ENCODE measurements at regions not wholly inside any gene's neighbourhood (a gene's known extent, or its start where the extent isn't known, plus 50 kb on each side); places are given as distances from the start of the nearest gene placed in this dataset.

GRCh38 chr2:63769915-63770314 lies 71.8 kb upstream of the UGP2 start:
- no peaks in the 10 kb centered on the region for H4K20me1 ChIP-seq (ENCODE audit: insufficient read depth, poor library complexity, severe bottlenecking)
- no peaks in the 10 kb centered on the region for H3K27me3 ChIP-seq
- TF ChIP-seq, protein P1, sequence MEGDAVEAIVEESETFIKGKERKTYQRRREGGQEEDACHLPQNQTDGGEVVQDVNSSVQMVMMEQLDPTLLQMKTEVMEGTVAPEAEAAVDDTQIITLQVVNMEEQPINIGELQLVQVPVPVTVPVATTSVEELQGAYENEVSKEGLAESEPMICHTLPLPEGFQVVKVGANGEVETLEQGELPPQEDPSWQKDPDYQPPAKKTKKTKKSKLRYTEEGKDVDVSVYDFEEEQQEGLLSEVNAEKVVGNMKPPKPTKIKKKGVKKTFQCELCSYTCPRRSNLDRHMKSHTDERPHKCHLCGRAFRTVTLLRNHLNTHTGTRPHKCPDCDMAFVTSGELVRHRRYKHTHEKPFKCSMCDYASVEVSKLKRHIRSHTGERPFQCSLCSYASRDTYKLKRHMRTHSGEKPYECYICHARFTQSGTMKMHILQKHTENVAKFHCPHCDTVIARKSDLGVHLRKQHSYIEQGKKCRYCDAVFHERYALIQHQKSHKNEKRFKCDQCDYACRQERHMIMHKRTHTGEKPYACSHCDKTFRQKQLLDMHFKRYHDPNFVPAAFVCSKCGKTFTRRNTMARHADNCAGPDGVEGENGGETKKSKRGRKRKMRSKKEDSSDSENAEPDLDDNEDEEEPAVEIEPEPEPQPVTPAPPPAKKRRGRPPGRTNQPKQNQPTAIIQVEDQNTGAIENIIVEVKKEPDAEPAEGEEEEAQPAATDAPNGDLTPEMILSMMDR (IDR thresholded peaks at IDR 0.05; ENCODE audit: poor library complexity) = no peak
- TF ChIP-seq EZH2phosphoT487 (IDR thresholded peaks at IDR 0.05; ENCODE audit: low read depth, severe bottlenecking, unreplicated experiment) (no peak), EZH2 (IDR thresholded peaks at IDR 0.05; ENCODE audit: borderline replicate concordance) (no peak)
- no peaks in the 10 kb centered on the region for H3K36me3 ChIP-seq (replicated peaks; ENCODE audit: insufficient read depth, low read depth)
- H3K79me2 ChIP-seq = no peaks in the 10 kb centered on the region
- no peaks in the 10 kb centered on the region for H3K9me2 ChIP-seq (replicated peaks; ENCODE audit: insufficient read depth)
- no peak for DNase-seq (ENCODE audit: low spot score)
- WGBS (ENCODE audit: low lambda C conversion rate, missing lambda C conversion rate) = 88% methylated on average over 3 of the region's 3 CpGs
- H3K4me2 ChIP-seq = no peak overlapping the region
- H2AFZ ChIP-seq = no peak overlapping the region
- no peak overlapping the region for H3K4me3 ChIP-seq
- no peaks in the 10 kb centered on the region for H3K9me3 ChIP-seq (ENCODE audit: low read depth)
- no peaks in the 10 kb centered on the region for H3K4me1 ChIP-seq (ENCODE audit: insufficient read depth)
- H3K27ac ChIP-seq = no peak overlapping the region

DNA sequence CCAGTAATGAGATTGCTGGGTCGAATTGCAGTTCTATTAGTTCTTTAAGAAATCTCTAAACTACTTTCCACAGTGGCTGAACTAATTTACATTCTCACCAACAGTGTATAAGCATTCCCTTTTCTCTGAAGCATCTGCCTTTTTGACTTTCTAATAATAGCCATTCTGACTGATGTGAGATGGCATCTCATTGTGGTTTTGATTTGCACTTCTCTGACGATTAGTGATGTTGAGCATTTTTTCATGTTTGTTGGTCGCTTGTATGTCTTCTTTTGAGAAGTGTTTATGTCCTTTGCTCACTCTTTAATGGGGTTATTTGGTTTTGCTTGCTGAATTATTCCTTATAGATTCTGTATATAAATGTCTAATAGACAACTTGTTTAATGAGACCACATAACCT lies 69.6 kb upstream of the UGP2 start:
- no peaks in the 10 kb centered on the region for H4K20me1 ChIP-seq (ENCODE audit: insufficient read depth, poor library complexity, severe bottlenecking)
- H3K4me2 ChIP-seq = no peak overlapping the region
- H3K9me2 ChIP-seq (replicated peaks; ENCODE audit: insufficient read depth) = no peaks in the 10 kb centered on the region
- H3K9me3 ChIP-seq (ENCODE audit: low read depth) = no peaks in the 10 kb centered on the region
- H3K4me3 ChIP-seq = no peak overlapping the region
- H3K79me2 ChIP-seq = no peaks in the 10 kb centered on the region
- H3K27me3 ChIP-seq = no peaks in the 10 kb centered on the region
- no peak for DNase-seq (ENCODE audit: low spot score)
- no peaks in the 10 kb centered on the region for H3K36me3 ChIP-seq (replicated peaks; ENCODE audit: insufficient read depth, low read depth)
- TF ChIP-seq, protein P1 (IDR thresholded peaks at IDR 0.05; ENCODE audit: poor library complexity) = no peak
- TF ChIP-seq EZH2 (IDR thresholded peaks at IDR 0.05; ENCODE audit: borderline replicate concordance) = no peak
- 92% methylated on average over 3 of the region's 3 CpGs for WGBS (ENCODE audit: low lambda C conversion rate, missing lambda C conversion rate)
- H2AFZ ChIP-seq = no peak overlapping the region
- H3K27ac ChIP-seq = no peak overlapping the region
- H3K4me1 ChIP-seq (ENCODE audit: insufficient read depth) = no peaks in the 10 kb centered on the region

DNA sequence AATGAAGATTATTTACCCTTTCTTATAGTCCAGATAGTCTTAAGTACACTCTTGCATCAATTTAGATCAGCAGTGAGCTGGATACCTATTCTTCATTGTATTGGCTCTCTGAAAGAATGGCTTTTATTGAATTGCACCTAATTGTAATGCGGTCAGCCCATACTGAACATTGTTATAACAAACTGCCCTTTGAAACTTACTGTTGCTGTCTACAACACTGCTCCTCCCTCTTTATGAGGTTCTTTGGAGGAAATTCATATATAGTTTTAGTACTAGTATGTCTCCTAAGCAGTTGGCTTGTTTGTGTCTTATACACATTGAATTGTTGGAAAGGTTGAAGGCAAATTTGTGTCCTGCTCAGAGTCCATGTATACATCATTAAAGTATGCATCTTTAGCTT lies 66.5 kb upstream of the UGP2 start:
- H4K20me1 ChIP-seq (ENCODE audit: insufficient read depth, poor library complexity, severe bottlenecking) = no peaks in the 10 kb centered on the region
- no peaks in the 10 kb centered on the region for H3K9me2 ChIP-seq (replicated peaks; ENCODE audit: insufficient read depth)
- H3K79me2 ChIP-seq = no peaks in the 10 kb centered on the region
- DNase-seq (ENCODE audit: low spot score) = no peak
- H3K27me3 ChIP-seq = no peaks in the 10 kb centered on the region
- no peak overlapping the region for H3K4me2 ChIP-seq
- no peaks in the 10 kb centered on the region for H3K36me3 ChIP-seq (replicated peaks; ENCODE audit: insufficient read depth, low read depth)
- TF ChIP-seq EZH2phosphoT487 (IDR thresholded peaks at IDR 0.05; ENCODE audit: low read depth, severe bottlenecking, unreplicated experiment) (no peak), EZH2 (IDR thresholded peaks at IDR 0.05; ENCODE audit: borderline replicate concordance) (no peak)
- TF ChIP-seq, protein P1 (IDR thresholded peaks at IDR 0.05; ENCODE audit: poor library complexity) = no peak
- H3K27ac ChIP-seq = no peak overlapping the region
- no peak overlapping the region for H2AFZ ChIP-seq
- WGBS (ENCODE audit: low lambda C conversion rate, missing lambda C conversion rate) = 96% methylated on average over 1 of the region's 1 CpG
- H3K4me1 ChIP-seq (ENCODE audit: insufficient read depth) = no peaks in the 10 kb centered on the region
- H3K4me3 ChIP-seq = no peak overlapping the region
- H3K9me3 ChIP-seq (ENCODE audit: low read depth) = no peaks in the 10 kb centered on the region

DNA sequence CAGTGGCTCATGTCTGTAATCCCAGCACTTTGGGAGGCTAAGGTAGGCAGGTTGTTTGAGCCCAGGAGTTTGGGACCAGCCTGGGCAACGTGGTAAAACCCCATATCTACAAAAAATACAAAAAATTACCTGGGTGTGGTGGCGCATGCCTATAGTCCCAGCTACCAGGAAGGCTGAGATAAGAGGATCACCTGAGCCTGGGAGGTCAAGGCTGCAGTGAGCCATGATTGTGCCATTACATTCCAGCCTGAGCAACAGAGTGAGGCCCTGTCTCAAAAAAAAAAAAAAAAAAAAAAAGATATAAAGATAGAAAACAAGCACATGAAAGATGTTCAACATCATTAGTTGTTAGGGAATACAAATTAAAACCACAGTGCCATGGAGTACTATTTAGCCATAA lies 65.3 kb upstream of the UGP2 start:
- Histone ChIP-seq H3K4me1 (ENCODE audit: insufficient read depth) (no peaks in the 10 kb centered on the region), H4K20me1 (ENCODE audit: insufficient read depth, poor library complexity, severe bottlenecking) (no peaks in the 10 kb centered on the region), H3K4me3 (no peak overlapping the region), H3K4me2 (no peak overlapping the region), H3K27ac (no peak overlapping the region), H3K9me2 (replicated peaks; ENCODE audit: insufficient read depth) (no peaks in the 10 kb centered on the region), H3K27me3 (no peaks in the 10 kb centered on the region), H3K9me3 (ENCODE audit: low read depth) (no peaks in the 10 kb centered on the region), H3K79me2 (no peaks in the 10 kb centered on the region), H2AFZ (no peak overlapping the region), H3K36me3 (replicated peaks; ENCODE audit: insufficient read depth, low read depth) (no peaks in the 10 kb centered on the region)
- DNase-seq (ENCODE audit: low spot score) = no peak
- 98% methylated on average over 2 of the region's 2 CpGs for WGBS (ENCODE audit: low lambda C conversion rate, missing lambda C conversion rate)
- TF ChIP-seq EZH2phosphoT487 (IDR thresholded peaks at IDR 0.05; ENCODE audit: low read depth, severe bottlenecking, unreplicated experiment) (no peak), EZH2 (IDR thresholded peaks at IDR 0.05; ENCODE audit: borderline replicate concordance) (no peak)
- TF ChIP-seq, protein P1 (IDR thresholded peaks at IDR 0.05; ENCODE audit: poor library complexity) = no peak

Measured in hepatocyte (in vitro differentiated cells).